Calu3 (cell line): ENCODE measurements at regions not wholly inside any gene's neighbourhood (a gene's known extent, or its start where the extent isn't known, plus 50 kb on each side); places are given as distances from the start of the nearest gene placed in this dataset.

ENCODE experiments used
- BruUV-seq: library from RNA; stranded (reverse); fragments of 400-500 nt; replicated peaks from 2 replicates; lab custom pipeline; 2021; lab: Mats Ljungman, UMichigan
- CTCF ChIA-PET: fragments of 300-600 bp; sonication (Branson Sonifier 250); formaldehyde crosslinking; loops from one replicate; lab custom pipeline; 2022; ENCODE audit warnings: antibody characterized with exemption; lab: Charles Lee
- DNase-seq: peaks from one replicate; pipeline ENCODE4 v3.0.0; 2022
- H3K27ac Mint-ChIP-seq: one replicate; pipeline ENCODE4 v1.8.0; 2022; ENCODE audit warnings: mixed read lengths; ENCODE audit not compliant: unreplicated experiment
- H3K27me3 Mint-ChIP-seq: one replicate; pipeline ENCODE4 v1.8.0; 2022; ENCODE audit warnings: mixed read lengths; ENCODE audit not compliant: unreplicated experiment
- H3K36me3 Mint-ChIP-seq: one replicate; pipeline ENCODE4 v1.8.0; 2022; ENCODE audit warnings: mild to moderate bottlenecking, moderate library complexity, mixed read lengths; ENCODE audit not compliant: insufficient read depth, unreplicated experiment
- H3K4me1 Mint-ChIP-seq: one replicate; pipeline ENCODE4 v1.8.0; 2022; ENCODE audit warnings: mild to moderate bottlenecking, low read depth, mixed read lengths; ENCODE audit not compliant: unreplicated experiment
- H3K4me3 Mint-ChIP-seq: one replicate; pipeline ENCODE4 v1.8.0; 2022; ENCODE audit warnings: mild to moderate bottlenecking, low read depth, moderate library complexity, mixed read lengths; ENCODE audit not compliant: unreplicated experiment
- H3K9me3 Mint-ChIP-seq: one replicate; pipeline ENCODE4 v1.8.0; 2022; ENCODE audit warnings: low read depth, mixed read lengths; ENCODE audit not compliant: unreplicated experiment
- CTCF ChIP-seq: fragments of 200-600 bp; IDR thresholded peaks from one replicate; pipeline ENCODE4 v1.8.0; 2022; ENCODE audit warnings: antibody characterized with exemption; ENCODE audit not compliant: unreplicated experiment
- intact Hi-C: fragments of 100-400 bp; cut with micrococcal nuclease; formaldehyde crosslinking; loops from one replicate; pipeline ENCODE4 v1.10.0; 2022; ENCODE audit not compliant: unreplicated experiment

GRCh38 chr2:48109491-48110204, 203.3 kb upstream of the FBXO11 start:
- Mint-ChIP-seq H3K9me3 (no peaks in the 10 kb centered on the region), H3K4me1 (peaks cover 59% of the 10 kb centered on the region)
- CTCF ChIA-PET, result interaction anchor here (0.5 to 0.7 kb wide), 2 partner anchors 24 to 291 kb away, joined by 5 to 13 read pairs; no protein-coding TSS in a partner anchor

GRCh38 chr2:48110492-48110891, 204.0 kb upstream of the FOXN2 start:
- Mint-ChIP-seq H3K9me3 (no peaks in the 10 kb centered on the region), H3K27me3 (no peaks in the 10 kb centered on the region), H3K36me3 (peaks cover 34% of the 10 kb centered on the region), H3K4me3 (no peak overlapping the region), H3K4me1 (peaks cover 63% of the 10 kb centered on the region), H3K27ac (peak overlapping the region; percentile 86)
- DNase-seq, result no peak
- CTCF ChIA-PET, result no interaction called here
- intact Hi-C loops, result loop anchor here (1.0 kb wide), 1 partner anchor 361 kb away; no protein-coding TSS in a partner anchor
- BruUV-seq, result no TSS peak
- no peak for TF ChIP-seq CTCF

More at GRCh38 chr2:48109491-48110204, 203.3 kb upstream of the FBXO11 start:
- no peak for TF ChIP-seq CTCF
- Mint-ChIP-seq H3K4me3 (no peak overlapping the region), H3K27ac (no peak overlapping the region), H3K27me3 (no peaks in the 10 kb centered on the region), H3K36me3 (peaks cover 27% of the 10 kb centered on the region)
- no TSS peak for BruUV-seq
- intact Hi-C loops, result loop anchor here (1.0 to 10.0 kb wide), 4 partner anchors 327 to 775 kb away; partner anchors contain the start of gene MSH6
- no peak for DNase-seq

GRCh38 chr2:48112911-48113680, 201.4 kb upstream of the FOXN2 start:
- CTCF ChIA-PET, result interaction anchor here (1.0 kb wide), 1 partner anchor 210 kb away, joined by 3 read pairs; no protein-coding TSS in a partner anchor
- peaks cover 34% of the 10 kb centered on the region for H3K36me3 Mint-ChIP-seq
- intact Hi-C loops, result no loop called here
- no peak for DNase-seq
- peak overlapping the region; percentile 95 for H3K27ac Mint-ChIP-seq
- BruUV-seq, result no TSS peak
- H3K4me3 Mint-ChIP-seq, result peak overlapping the region; percentile 3
- no peaks in the 10 kb centered on the region for H3K27me3 Mint-ChIP-seq
- H3K9me3 Mint-ChIP-seq, result no peaks in the 10 kb centered on the region
- no peak for TF ChIP-seq CTCF
- H3K4me1 Mint-ChIP-seq, result peaks cover 40% of the 10 kb centered on the region

GRCh38 chr2:48113767-48114166, 200.7 kb upstream of the FOXN2 start:
- CTCF ChIA-PET, result interaction anchor here (1.0 kb wide), 1 partner anchor 209 kb away, joined by 3 read pairs; no protein-coding TSS in a partner anchor
- no peak for TF ChIP-seq CTCF
- H3K4me1 Mint-ChIP-seq, result peaks cover 40% of the 10 kb centered on the region
- H3K36me3 Mint-ChIP-seq, result peaks cover 34% of the 10 kb centered on the region
- no peaks in the 10 kb centered on the region for H3K9me3 Mint-ChIP-seq
- TSS peak; percentile 87 for BruUV-seq
- intact Hi-C loops, result no loop called here
- H3K27me3 Mint-ChIP-seq, result no peaks in the 10 kb centered on the region
- no peak for DNase-seq
- peak overlapping the region; percentile 3 for H3K4me3 Mint-ChIP-seq
- H3K27ac Mint-ChIP-seq, result peak overlapping the region; percentile 95
